ENCODE measurements at regions not wholly inside any gene's neighbourhood (a gene's known extent, or its start where the extent isn't known, plus 50 kb on each side); places are given as distances from the start of the nearest gene placed in this dataset.

DNA sequence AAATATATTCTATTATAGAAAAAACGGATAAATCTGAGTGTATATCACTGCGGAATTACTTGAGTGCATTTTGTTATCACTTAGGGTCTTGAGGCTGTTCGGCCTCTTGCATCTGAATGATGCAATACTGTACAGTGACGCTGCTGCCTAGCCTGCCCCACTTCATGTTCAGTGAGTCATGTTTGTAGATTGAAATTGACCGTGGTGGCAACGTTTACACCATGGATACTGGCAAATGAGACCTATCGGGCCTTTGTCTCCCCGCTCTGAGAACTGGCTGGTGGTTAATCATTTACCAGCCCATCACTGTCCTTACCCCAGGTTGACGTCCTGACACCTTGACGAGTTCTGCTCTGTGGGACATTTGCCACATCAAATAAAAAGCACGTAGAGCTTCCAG lies 510.1 kb upstream of the ADAMTS16 start:
- no peaks in the 10 kb centered on the region for H3K36me3 ChIP-seq

DNA sequence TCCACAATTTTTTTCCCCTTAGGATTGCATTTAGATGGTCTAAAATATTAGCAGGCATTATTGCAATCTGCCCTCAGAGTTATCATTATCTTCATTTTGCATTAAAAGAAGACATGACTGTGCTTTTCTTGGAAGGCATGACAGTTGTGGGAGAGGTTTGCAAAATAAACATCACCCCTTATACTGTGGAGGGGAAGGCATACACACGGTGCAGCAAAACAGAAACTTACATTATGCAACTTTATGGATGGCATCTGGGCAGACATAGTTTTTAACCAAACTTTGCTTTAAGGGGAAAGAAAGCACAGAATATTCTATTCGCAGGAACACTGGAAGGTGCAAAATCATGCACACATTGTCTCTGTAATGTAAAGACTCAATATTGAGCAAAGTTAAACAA lies 505.8 kb upstream of the ADAMTS16 start:
- TF ChIP-seq, protein P1, sequence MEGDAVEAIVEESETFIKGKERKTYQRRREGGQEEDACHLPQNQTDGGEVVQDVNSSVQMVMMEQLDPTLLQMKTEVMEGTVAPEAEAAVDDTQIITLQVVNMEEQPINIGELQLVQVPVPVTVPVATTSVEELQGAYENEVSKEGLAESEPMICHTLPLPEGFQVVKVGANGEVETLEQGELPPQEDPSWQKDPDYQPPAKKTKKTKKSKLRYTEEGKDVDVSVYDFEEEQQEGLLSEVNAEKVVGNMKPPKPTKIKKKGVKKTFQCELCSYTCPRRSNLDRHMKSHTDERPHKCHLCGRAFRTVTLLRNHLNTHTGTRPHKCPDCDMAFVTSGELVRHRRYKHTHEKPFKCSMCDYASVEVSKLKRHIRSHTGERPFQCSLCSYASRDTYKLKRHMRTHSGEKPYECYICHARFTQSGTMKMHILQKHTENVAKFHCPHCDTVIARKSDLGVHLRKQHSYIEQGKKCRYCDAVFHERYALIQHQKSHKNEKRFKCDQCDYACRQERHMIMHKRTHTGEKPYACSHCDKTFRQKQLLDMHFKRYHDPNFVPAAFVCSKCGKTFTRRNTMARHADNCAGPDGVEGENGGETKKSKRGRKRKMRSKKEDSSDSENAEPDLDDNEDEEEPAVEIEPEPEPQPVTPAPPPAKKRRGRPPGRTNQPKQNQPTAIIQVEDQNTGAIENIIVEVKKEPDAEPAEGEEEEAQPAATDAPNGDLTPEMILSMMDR (IDR thresholded peaks at IDR 0.05), result no peak
- no peak overlapping the region for H3K9ac ChIP-seq (ENCODE audit: low read depth in 2 of 2, low read length in 2 of 2)
- no peaks in the 10 kb centered on the region for H3K36me3 ChIP-seq
- H3K4me1 ChIP-seq, result no peaks in the 10 kb centered on the region
- intact Hi-C loops (cut with DNase I), result no loop called here
- H3K9me3 ChIP-seq, result no peaks in the 10 kb centered on the region
- no peak overlapping the region for H3K4me3 ChIP-seq
- no peak overlapping the region for H3K27ac ChIP-seq
- no peaks in the 10 kb centered on the region for H3K27me3 ChIP-seq
- no peak for DNase-seq

More for the DNA sequence above, 510.1 kb upstream of the ADAMTS16 start:
- H3K9ac ChIP-seq (ENCODE audit: low read depth in 2 of 2, low read length in 2 of 2), result no peak overlapping the region
- no peaks in the 10 kb centered on the region for H3K4me1 ChIP-seq
- DNase-seq, result no peak
- H3K27ac ChIP-seq, result no peak overlapping the region
- no peaks in the 10 kb centered on the region for H3K27me3 ChIP-seq
- H3K9me3 ChIP-seq, result no peaks in the 10 kb centered on the region
- TF ChIP-seq, protein P1 (IDR thresholded peaks at IDR 0.05), result no peak
- intact Hi-C loops (cut with DNase I), result no loop called here
- no peak overlapping the region for H3K4me3 ChIP-seq

DNA sequence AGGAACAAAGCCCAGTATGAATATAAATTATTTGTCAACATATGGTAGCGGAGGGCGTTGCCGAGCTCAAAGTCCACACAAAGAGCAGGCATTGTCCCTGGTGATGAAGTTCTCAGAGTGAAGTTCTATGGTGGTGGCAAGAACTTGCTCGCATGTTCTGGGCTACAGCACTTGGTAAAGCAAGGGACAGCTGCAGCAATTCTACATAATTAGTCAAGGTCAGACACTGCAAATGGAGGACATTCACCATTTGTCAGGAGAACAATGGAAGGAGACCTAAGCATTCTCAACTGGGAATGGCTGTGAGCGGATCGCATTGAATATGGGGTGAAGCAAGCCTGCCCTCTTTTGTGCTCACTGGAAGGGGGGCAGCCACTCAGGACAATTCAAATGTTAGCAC lies 503.8 kb upstream of the ADAMTS16 start:
- no peaks in the 10 kb centered on the region for H3K27me3 ChIP-seq
- intact Hi-C loops (cut with DNase I), result no loop called here
- H3K9ac ChIP-seq (ENCODE audit: low read depth in 2 of 2, low read length in 2 of 2), result no peak overlapping the region
- no peaks in the 10 kb centered on the region for H3K9me3 ChIP-seq
- no peak overlapping the region for H3K27ac ChIP-seq
- no peaks in the 10 kb centered on the region for H3K36me3 ChIP-seq
- DNase-seq, result no peak
- H3K4me3 ChIP-seq, result no peak overlapping the region
- no peaks in the 10 kb centered on the region for H3K4me1 ChIP-seq
- TF ChIP-seq, protein P1 (IDR thresholded peaks at IDR 0.05), result no peak

DNA sequence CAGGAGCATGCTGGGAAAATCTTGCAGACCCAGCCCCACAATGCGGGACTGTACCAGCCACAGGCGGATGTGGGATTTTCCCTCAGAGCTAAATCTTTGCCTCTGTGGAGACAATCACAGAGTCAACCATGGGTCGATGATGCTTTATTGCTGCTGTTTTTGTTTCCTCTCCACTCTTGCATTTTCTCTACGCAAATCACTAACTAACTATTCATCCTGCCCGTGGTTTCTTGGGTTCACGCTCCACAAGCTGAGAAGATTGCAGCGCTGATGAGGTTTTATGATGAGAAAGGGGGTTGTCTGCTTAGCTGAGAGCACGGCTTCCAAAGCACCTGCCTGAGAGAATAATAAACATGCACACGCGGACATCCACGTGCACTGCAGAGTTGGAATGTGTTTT lies 500.2 kb upstream of the ADAMTS16 start:
- no peak overlapping the region for H3K4me3 ChIP-seq
- TF ChIP-seq, protein P1 (IDR thresholded peaks at IDR 0.05), result no peak
- H3K9me3 ChIP-seq, result no peaks in the 10 kb centered on the region
- H3K4me1 ChIP-seq, result no peaks in the 10 kb centered on the region
- no peak for DNase-seq
- no peaks in the 10 kb centered on the region for H3K27me3 ChIP-seq
- intact Hi-C loops (cut with DNase I), result no loop called here
- no peak overlapping the region for H3K9ac ChIP-seq (ENCODE audit: low read depth in 2 of 2, low read length in 2 of 2)
- no peak overlapping the region for H3K27ac ChIP-seq
- no peaks in the 10 kb centered on the region for H3K36me3 ChIP-seq

DNA sequence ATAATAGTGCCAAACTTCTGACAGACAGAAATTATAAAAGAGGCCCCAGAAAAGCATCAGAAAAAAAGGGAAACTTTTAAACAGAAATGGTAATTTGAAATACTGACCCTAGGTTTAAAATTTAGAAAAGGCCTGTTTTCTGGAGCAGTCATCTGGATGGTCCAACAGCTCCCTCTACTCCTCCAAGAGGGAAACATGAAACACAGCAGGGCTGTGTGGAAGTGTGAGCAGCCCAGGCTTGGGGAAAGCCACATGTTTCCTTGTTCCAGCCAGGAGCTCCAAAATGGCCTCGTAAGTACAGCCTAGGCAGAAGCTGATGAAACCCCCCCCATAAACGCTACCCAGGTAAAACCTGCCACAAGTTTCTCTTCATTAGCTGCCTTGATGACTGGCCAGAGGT lies 499.3 kb upstream of the ADAMTS16 start:
- intact Hi-C loops (cut with DNase I), result no loop called here
- no peaks in the 10 kb centered on the region for H3K27me3 ChIP-seq
- no peak overlapping the region for H3K9ac ChIP-seq (ENCODE audit: low read depth in 2 of 2, low read length in 2 of 2)
- H3K4me3 ChIP-seq, result no peak overlapping the region
- H3K9me3 ChIP-seq, result no peaks in the 10 kb centered on the region
- TF ChIP-seq, protein P1 (IDR thresholded peaks at IDR 0.05), result no peak
- H3K27ac ChIP-seq, result no peak overlapping the region
- no peak for DNase-seq
- no peaks in the 10 kb centered on the region for H3K4me1 ChIP-seq
- no peaks in the 10 kb centered on the region for H3K36me3 ChIP-seq

DNA sequence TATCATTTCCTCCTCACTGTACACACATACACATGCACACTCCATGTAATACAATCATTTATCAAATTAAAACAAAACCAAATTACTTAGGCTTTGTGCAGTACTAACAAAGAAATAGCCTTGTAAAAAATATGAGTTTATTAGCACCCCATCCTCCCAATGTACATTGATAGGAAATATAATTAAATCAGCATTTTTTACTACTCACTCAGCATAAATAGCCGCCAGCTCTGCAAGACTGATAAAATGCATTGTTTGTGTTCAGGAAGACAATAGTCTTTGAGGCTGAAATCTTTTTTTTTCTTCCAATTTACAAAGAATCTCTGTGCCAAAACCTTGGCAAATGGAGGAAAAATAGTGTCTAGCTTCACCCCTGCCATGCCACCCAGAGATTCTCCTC lies 497.6 kb upstream of the ADAMTS16 start:
- no peak overlapping the region for H3K27ac ChIP-seq
- H3K36me3 ChIP-seq, result no peaks in the 10 kb centered on the region
- H3K9ac ChIP-seq (ENCODE audit: low read depth in 2 of 2, low read length in 2 of 2), result no peak overlapping the region
- TF ChIP-seq, protein P1 (IDR thresholded peaks at IDR 0.05), result no peak
- H3K4me3 ChIP-seq, result no peak overlapping the region
- intact Hi-C loops (cut with DNase I), result no loop called here
- DNase-seq, result no peak
- H3K27me3 ChIP-seq, result no peaks in the 10 kb centered on the region
- H3K9me3 ChIP-seq, result no peaks in the 10 kb centered on the region
- H3K4me1 ChIP-seq, result no peaks in the 10 kb centered on the region

Measured in colonic mucosa (tissue), 4 donors.